ENCODE measurements at regions not wholly inside any gene's neighbourhood (a gene's known extent, or its start where the extent isn't known, plus 50 kb on each side); places are given as distances from the start of the nearest gene placed in this dataset.
"Not testable (repeated sequence)": the region's sequence is repeated elsewhere in the genome, so short reads cannot be mapped to it uniquely, and the experiment has no call there.

- H3K27me3 ChIP-seq (ENCODE audit: control insufficient read depth, insufficient read depth, low read length), result no peaks in the 10 kb centered on the region
- H3K9me3 ChIP-seq (replicated peaks; ENCODE audit: control insufficient read depth, low read depth, low read length), result no peaks in the 10 kb centered on the region
- H3K36me3 ChIP-seq (ENCODE audit: control insufficient read depth, insufficient read depth, low read length), result no peaks in the 10 kb centered on the region
- peak; percentile 14 for DNase-seq
- peaks cover 3% of the 10 kb centered on the region for H3K4me1 ChIP-seq (ENCODE audit: control insufficient read depth, insufficient read depth, low read length)
- H3K27ac ChIP-seq (ENCODE audit: low read length), result no peak overlapping the region
- WGBS (ENCODE audit: insufficient coverage), result 55% methylated on average over 3 of the region's 3 CpGs
- no peak overlapping the region for H3K4me3 ChIP-seq (ENCODE audit: low read length)
Observed at GRCh38 chr4:137960371-137961050, 281.6 kb downstream of the SLC7A11 start.

- Histone ChIP-seq H3K27ac (ENCODE audit: low read length) (no peak overlapping the region), H3K36me3 (ENCODE audit: control insufficient read depth, insufficient read depth, low read length) (no peaks in the 10 kb centered on the region), H3K9me3 (replicated peaks; ENCODE audit: control insufficient read depth, low read depth, low read length) (no peaks in the 10 kb centered on the region), H3K4me1 (ENCODE audit: control insufficient read depth, insufficient read depth, low read length) (peaks cover 3% of the 10 kb centered on the region), H3K4me3 (ENCODE audit: low read length) (no peak overlapping the region), H3K27me3 (ENCODE audit: control insufficient read depth, insufficient read depth, low read length) (no peaks in the 10 kb centered on the region)
- no CpG with 5 or more reads among the region's 3 CpGs for WGBS (ENCODE audit: insufficient coverage)
- DNase-seq, result no peak
Observed at GRCh38 chr4:137957806-137958205, 284.3 kb downstream of the SLC7A11 start.

- Histone ChIP-seq H3K9me3 (replicated peaks; ENCODE audit: control insufficient read depth, low read depth, low read length) (no peaks in the 10 kb centered on the region), H3K4me1 (ENCODE audit: control insufficient read depth, insufficient read depth, low read length) (peaks cover 3% of the 10 kb centered on the region), H3K27me3 (ENCODE audit: control insufficient read depth, insufficient read depth, low read length) (no peaks in the 10 kb centered on the region), H3K27ac (ENCODE audit: low read length) (no peak overlapping the region), H3K36me3 (ENCODE audit: control insufficient read depth, insufficient read depth, low read length) (no peaks in the 10 kb centered on the region), H3K4me3 (ENCODE audit: low read length) (no peak overlapping the region)
- DNase-seq, result no peak
- no CpG with 5 or more reads among the region's 2 CpGs for WGBS (ENCODE audit: insufficient coverage)
Observed at GRCh38 chr4:137956256-137956655, 285.9 kb downstream of the SLC7A11 start.

- H3K27ac ChIP-seq (ENCODE audit: low read length), result no peak overlapping the region
- no peak overlapping the region for H3K4me3 ChIP-seq (ENCODE audit: low read length)
Observed at GRCh38 chr4:137955595-137955994, 286.6 kb downstream of the SLC7A11 start.

GRCh38 chr4:137952116-137952515, 290.0 kb downstream of the SLC7A11 start:
- H3K9me3 ChIP-seq (replicated peaks; ENCODE audit: control insufficient read depth, low read depth, low read length), result no peaks in the 10 kb centered on the region
- DNase-seq, result peak; percentile 63
- no peaks in the 10 kb centered on the region for H3K27me3 ChIP-seq (ENCODE audit: control insufficient read depth, insufficient read depth, low read length)
- H3K4me3 ChIP-seq (ENCODE audit: low read length), result no peak overlapping the region
- H3K4me1 ChIP-seq (ENCODE audit: control insufficient read depth, insufficient read depth, low read length), result no peaks in the 10 kb centered on the region
- no peaks in the 10 kb centered on the region for H3K36me3 ChIP-seq (ENCODE audit: control insufficient read depth, insufficient read depth, low read length)
- WGBS (ENCODE audit: insufficient coverage), result 33% methylated on average over 1 of the region's 2 CpGs
- H3K27ac ChIP-seq (ENCODE audit: low read length), result no peak overlapping the region

More at GRCh38 chr4:137955595-137955994, 286.6 kb downstream of the SLC7A11 start:
- no CpG with 5 or more reads among the region's 1 CpG for WGBS (ENCODE audit: insufficient coverage)
- Histone ChIP-seq H3K4me1 (ENCODE audit: control insufficient read depth, insufficient read depth, low read length) (no peaks in the 10 kb centered on the region), H3K36me3 (ENCODE audit: control insufficient read depth, insufficient read depth, low read length) (no peaks in the 10 kb centered on the region), H3K27me3 (ENCODE audit: control insufficient read depth, insufficient read depth, low read length) (no peaks in the 10 kb centered on the region), H3K9me3 (replicated peaks; ENCODE audit: control insufficient read depth, low read depth, low read length) (no peaks in the 10 kb centered on the region)
- DNase-seq, result no peak

GRCh38 chr4:137950286-137950685, 291.9 kb downstream of the SLC7A11 start:
- Histone ChIP-seq H3K36me3 (ENCODE audit: control insufficient read depth, insufficient read depth, low read length) (no peaks in the 10 kb centered on the region), H3K9me3 (replicated peaks; ENCODE audit: control insufficient read depth, low read depth, low read length) (no peaks in the 10 kb centered on the region), H3K4me1 (ENCODE audit: control insufficient read depth, insufficient read depth, low read length) (no peaks in the 10 kb centered on the region), H3K27ac (ENCODE audit: low read length) (no peak overlapping the region), H3K4me3 (ENCODE audit: low read length) (no peak overlapping the region), H3K27me3 (ENCODE audit: control insufficient read depth, insufficient read depth, low read length) (no peaks in the 10 kb centered on the region)
- no CpG with 5 or more reads among the region's 3 CpGs for WGBS (ENCODE audit: insufficient coverage)
- no peak for DNase-seq

GRCh38 chr4:137949746-137950145, 292.4 kb downstream of the SLC7A11 start:
- H3K4me3 ChIP-seq (ENCODE audit: low read length), result no peak overlapping the region
- H3K9me3 ChIP-seq (replicated peaks; ENCODE audit: control insufficient read depth, low read depth, low read length), result no peaks in the 10 kb centered on the region
- no peak for DNase-seq
- H3K27me3 ChIP-seq (ENCODE audit: control insufficient read depth, insufficient read depth, low read length), result no peaks in the 10 kb centered on the region
- H3K4me1 ChIP-seq (ENCODE audit: control insufficient read depth, insufficient read depth, low read length), result no peaks in the 10 kb centered on the region
- H3K36me3 ChIP-seq (ENCODE audit: control insufficient read depth, insufficient read depth, low read length), result no peaks in the 10 kb centered on the region
- no peak overlapping the region for H3K27ac ChIP-seq (ENCODE audit: low read length)

- Histone ChIP-seq H3K27me3 (ENCODE audit: control insufficient read depth, insufficient read depth, low read length) (no peaks in the 10 kb centered on the region), H3K9me3 (replicated peaks; ENCODE audit: control insufficient read depth, low read depth, low read length) (no peaks in the 10 kb centered on the region), H3K4me1 (ENCODE audit: control insufficient read depth, insufficient read depth, low read length) (no peaks in the 10 kb centered on the region), H3K36me3 (ENCODE audit: control insufficient read depth, insufficient read depth, low read length) (no peaks in the 10 kb centered on the region), H3K27ac (ENCODE audit: low read length) (no peak overlapping the region), H3K4me3 (ENCODE audit: low read length) (no peak overlapping the region)
- DNase-seq, result no peak
- WGBS (ENCODE audit: insufficient coverage), result 100% methylated on average over 1 of the region's 1 CpG
Observed at GRCh38 chr4:137946453-137947174, 295.5 kb downstream of the SLC7A11 start.

- H3K4me3 ChIP-seq (ENCODE audit: low read length); H3K9me3 ChIP-seq (replicated peaks; ENCODE audit: control insufficient read depth, low read depth, low read length); H3K27me3 ChIP-seq (ENCODE audit: control insufficient read depth, insufficient read depth, low read length); H3K4me1 ChIP-seq (ENCODE audit: control insufficient read depth, insufficient read depth, low read length); H3K27ac ChIP-seq (ENCODE audit: low read length); DNase-seq; H3K36me3 ChIP-seq (ENCODE audit: control insufficient read depth, insufficient read depth, low read length): not testable (repeated sequence)
- 96% methylated on average over 14 of the region's 15 CpGs for WGBS (ENCODE audit: insufficient coverage)
Observed at GRCh38 chr4:137942815-137943214, 299.3 kb downstream of the SLC7A11 start.

- not testable (repeated sequence) for H3K27me3 ChIP-seq (ENCODE audit: control insufficient read depth, insufficient read depth, low read length); DNase-seq; H3K9me3 ChIP-seq (replicated peaks; ENCODE audit: control insufficient read depth, low read depth, low read length); H3K27ac ChIP-seq (ENCODE audit: low read length); H3K4me1 ChIP-seq (ENCODE audit: control insufficient read depth, insufficient read depth, low read length); H3K36me3 ChIP-seq (ENCODE audit: control insufficient read depth, insufficient read depth, low read length); H3K4me3 ChIP-seq (ENCODE audit: low read length)
- WGBS (ENCODE audit: insufficient coverage), result 100% methylated on average over 7 of the region's 32 CpGs
Observed at GRCh38 chr4:137942015-137942515, 300.1 kb downstream of the SLC7A11 start.
